ENCODE measurements at regions not wholly inside any gene's neighbourhood (a gene's known extent, or its start where the extent isn't known, plus 50 kb on each side); places are given as distances from the start of the nearest gene placed in this dataset.

DNA sequence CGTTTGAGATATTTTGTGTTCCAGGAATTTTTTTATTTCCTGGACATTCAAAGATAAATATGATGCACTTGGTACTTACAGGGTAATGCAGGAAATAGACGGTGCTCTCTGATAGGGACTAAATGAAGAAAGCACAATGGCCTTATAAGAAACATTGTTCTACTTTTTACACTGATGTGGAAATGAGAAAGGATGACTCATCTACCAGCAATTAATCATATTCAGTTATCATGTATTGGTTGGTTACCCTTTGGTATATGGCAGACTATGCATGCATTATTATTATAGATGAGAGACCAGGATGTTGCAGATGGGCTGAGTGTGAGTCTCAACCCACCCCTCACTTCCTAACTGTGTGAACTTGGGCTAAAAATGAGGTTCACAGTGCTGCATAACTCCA is 222.2 kb downstream of the FLRT2 start:
- no peaks in the 10 kb centered on the region for H3K9me3 ChIP-seq (replicated peaks in 1 of 3)
- TF ChIP-seq POLR2A (IDR thresholded peaks at IDR 0.05): no peak
- TF ChIP-seq, protein P1, sequence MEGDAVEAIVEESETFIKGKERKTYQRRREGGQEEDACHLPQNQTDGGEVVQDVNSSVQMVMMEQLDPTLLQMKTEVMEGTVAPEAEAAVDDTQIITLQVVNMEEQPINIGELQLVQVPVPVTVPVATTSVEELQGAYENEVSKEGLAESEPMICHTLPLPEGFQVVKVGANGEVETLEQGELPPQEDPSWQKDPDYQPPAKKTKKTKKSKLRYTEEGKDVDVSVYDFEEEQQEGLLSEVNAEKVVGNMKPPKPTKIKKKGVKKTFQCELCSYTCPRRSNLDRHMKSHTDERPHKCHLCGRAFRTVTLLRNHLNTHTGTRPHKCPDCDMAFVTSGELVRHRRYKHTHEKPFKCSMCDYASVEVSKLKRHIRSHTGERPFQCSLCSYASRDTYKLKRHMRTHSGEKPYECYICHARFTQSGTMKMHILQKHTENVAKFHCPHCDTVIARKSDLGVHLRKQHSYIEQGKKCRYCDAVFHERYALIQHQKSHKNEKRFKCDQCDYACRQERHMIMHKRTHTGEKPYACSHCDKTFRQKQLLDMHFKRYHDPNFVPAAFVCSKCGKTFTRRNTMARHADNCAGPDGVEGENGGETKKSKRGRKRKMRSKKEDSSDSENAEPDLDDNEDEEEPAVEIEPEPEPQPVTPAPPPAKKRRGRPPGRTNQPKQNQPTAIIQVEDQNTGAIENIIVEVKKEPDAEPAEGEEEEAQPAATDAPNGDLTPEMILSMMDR (IDR thresholded peaks at IDR 0.05): no peak
- no peaks in the 10 kb centered on the region for H3K4me1 ChIP-seq (replicated peaks in 1 of 2)
- H3K27ac ChIP-seq: no peak overlapping the region
- H3K27me3 ChIP-seq: no peaks in the 10 kb centered on the region
- intact Hi-C loops (cut with DNase I): no loop called here
- DNase-seq: no peak
- no peaks in the 10 kb centered on the region for H3K36me3 ChIP-seq (replicated peaks in 1 of 2)
- WGBS, 4 donors: 21 to 60% (median 42%) methylated on average over 2 of the region's 2 CpGs
- H3K4me3 ChIP-seq: no peak overlapping the region

DNA sequence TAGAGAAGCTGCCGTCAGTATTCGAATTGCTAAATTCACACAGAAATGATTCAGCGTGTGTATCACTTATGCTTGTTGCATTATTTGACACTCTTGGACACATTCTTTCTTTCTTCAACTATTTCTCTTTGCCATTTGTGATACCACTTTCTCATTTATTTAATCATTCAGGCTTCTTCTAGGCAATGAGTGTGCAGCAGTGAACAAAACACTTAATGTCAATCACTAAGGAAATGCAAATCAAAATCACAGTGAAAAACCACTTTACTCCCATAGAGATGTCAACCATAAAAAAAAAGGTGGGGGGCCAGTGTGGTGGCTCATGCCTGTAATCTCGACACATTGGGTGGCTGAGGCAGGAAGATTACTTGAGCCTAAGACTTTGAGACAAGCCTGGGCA is 214.6 kb downstream of the FLRT2 start:
- intact Hi-C loops (cut with DNase I): no loop called here

DNA sequence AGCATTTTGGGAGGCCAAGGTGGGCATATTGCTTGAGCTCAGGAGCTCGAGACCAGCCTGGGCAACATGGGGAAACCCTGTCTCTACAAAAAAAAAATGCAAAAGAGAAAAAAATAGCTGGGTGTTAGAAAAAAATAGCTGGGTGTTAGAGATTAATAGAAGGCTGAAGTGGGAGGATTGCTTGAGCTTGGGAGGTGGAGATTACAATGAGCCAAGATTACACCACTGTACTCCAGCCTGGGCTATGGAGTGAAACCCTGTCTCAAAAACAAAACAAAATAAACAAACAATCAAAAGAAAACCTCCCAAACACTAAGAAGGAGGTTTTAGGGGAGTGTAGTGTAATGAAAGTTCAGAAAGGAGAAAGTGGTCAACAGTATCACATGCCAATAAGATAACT is 202.1 kb downstream of the FLRT2 start:
- H3K27me3 ChIP-seq: no peaks in the 10 kb centered on the region
- H3K27ac ChIP-seq: no peak overlapping the region
- TF ChIP-seq, protein P1 (IDR thresholded peaks at IDR 0.05): no peak
- no peak for TF ChIP-seq POLR2A (IDR thresholded peaks at IDR 0.05)
- H3K4me1 ChIP-seq (replicated peaks in 1 of 2): no peaks in the 10 kb centered on the region
- intact Hi-C loops (cut with DNase I): no loop called here
- 74 to 93% (median 75%) methylated on average over 1 of the region's 1 CpG for WGBS, 4 donors
- no peaks in the 10 kb centered on the region for H3K9me3 ChIP-seq (replicated peaks in 1 of 3)
- no peak for DNase-seq
- no peaks in the 10 kb centered on the region for H3K36me3 ChIP-seq (replicated peaks in 1 of 2)
- no peak overlapping the region for H3K4me3 ChIP-seq

More for the DNA sequence above, 214.6 kb downstream of the FLRT2 start:
- Histone ChIP-seq H3K27me3 (no peaks in the 10 kb centered on the region), H3K4me3 (no peak overlapping the region), H3K4me1 (replicated peaks in 1 of 2) (no peaks in the 10 kb centered on the region), H3K36me3 (replicated peaks in 1 of 2) (no peaks in the 10 kb centered on the region), H3K27ac (no peak overlapping the region), H3K9me3 (replicated peaks in 1 of 3) (no peaks in the 10 kb centered on the region)
- TF ChIP-seq, protein P1 (IDR thresholded peaks at IDR 0.05): no peak
- TF ChIP-seq POLR2A (IDR thresholded peaks at IDR 0.05): no peak
- WGBS, 4 donors: 83 to 92% (median 89%) methylated on average over 4 of the region's 4 CpGs
- DNase-seq: no peak

DNA sequence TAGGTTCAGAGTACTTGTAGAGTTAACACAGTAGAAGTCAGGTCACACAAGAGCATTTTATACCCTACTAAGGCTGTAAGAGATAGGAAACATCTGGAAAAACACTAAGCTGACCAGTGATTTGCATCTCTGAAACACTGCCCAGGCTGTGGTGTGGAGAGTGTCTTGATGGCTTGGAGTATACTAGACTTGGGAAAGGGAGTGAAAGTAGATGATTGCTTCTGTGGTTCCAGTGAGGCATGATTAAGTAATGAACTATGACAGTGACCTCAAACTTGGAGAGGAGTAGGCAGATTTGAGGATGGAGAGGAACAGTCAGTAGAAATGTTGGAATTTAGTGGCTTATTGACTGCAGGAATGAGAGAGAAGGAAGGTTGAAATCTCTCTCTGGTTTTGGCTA is 201.2 kb downstream of the FLRT2 start:
- Histone ChIP-seq H3K27me3 (no peaks in the 10 kb centered on the region), H3K36me3 (replicated peaks in 1 of 2) (no peaks in the 10 kb centered on the region), H3K9me3 (replicated peaks in 1 of 3) (no peaks in the 10 kb centered on the region), H3K4me1 (replicated peaks in 1 of 2) (no peaks in the 10 kb centered on the region), H3K27ac (no peak overlapping the region), H3K4me3 (no peak overlapping the region)
- peak in 3 of 7 donors; percentile 1 to 16 (median 15) for DNase-seq
- intact Hi-C loops (cut with DNase I): no loop called here
- TF ChIP-seq, protein P1 (IDR thresholded peaks at IDR 0.05): no peak
- no peak for TF ChIP-seq POLR2A (IDR thresholded peaks at IDR 0.05)

Data from adrenal gland (tissue), 9 donors.